Activated T-helper 9 cell treated with anti-CD3 and anti-CD28 coated beads, Interleukin-2, amount 50 U/mL, for 16 hours (primary cell): ENCODE measurements at regions not wholly inside any gene's neighbourhood (a gene's known extent, or its start where the extent isn't known, plus 50 kb on each side); places are given as distances from the start of the nearest gene placed in this dataset.

Experiments
- DNase-seq: peaks from one replicate; pipeline ENCODE4 v3.0.0-alpha.2; 2020; ENCODE audit warnings: low read depth

DNA sequence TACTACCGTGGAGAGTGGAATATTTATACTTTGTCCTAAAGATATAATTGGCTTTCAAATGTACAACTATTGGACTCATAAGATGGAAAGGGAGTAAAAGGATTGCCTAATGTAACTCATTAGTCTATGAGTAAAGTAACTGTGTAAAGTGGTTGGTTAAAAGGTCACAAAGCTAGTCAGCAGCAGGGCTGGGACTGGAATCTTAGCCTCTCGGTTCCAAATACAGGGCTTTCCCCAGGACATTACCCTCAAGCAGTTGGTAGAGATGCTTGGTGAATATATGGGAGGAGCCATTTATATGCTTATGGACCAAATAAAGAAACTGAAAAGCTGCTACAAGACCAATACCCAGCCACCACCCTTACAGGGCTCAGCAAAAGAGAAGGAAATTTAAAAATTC lies 283.7 kb downstream of the HLX start:
- no peak for DNase-seq

DNA sequence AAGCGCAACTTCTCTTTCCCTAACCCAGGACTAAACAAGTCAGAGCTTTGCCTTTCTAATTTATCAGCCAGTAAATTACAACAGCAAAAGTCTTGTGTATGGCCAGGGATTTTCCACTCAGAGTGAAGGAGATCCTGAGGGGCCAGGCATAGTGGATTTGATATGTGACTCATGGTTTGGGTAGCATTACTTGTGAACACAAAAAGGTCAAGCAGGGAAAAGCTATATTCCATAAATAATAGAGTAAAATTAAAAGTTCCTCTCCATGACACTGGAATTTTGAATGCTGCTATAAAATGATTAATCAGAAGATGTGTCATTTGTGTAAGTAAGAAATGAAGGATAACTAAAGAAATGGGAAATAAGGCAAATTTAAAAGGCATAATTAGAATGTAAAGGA lies 284.8 kb downstream of the HLX start:
- no peak for DNase-seq

DNA sequence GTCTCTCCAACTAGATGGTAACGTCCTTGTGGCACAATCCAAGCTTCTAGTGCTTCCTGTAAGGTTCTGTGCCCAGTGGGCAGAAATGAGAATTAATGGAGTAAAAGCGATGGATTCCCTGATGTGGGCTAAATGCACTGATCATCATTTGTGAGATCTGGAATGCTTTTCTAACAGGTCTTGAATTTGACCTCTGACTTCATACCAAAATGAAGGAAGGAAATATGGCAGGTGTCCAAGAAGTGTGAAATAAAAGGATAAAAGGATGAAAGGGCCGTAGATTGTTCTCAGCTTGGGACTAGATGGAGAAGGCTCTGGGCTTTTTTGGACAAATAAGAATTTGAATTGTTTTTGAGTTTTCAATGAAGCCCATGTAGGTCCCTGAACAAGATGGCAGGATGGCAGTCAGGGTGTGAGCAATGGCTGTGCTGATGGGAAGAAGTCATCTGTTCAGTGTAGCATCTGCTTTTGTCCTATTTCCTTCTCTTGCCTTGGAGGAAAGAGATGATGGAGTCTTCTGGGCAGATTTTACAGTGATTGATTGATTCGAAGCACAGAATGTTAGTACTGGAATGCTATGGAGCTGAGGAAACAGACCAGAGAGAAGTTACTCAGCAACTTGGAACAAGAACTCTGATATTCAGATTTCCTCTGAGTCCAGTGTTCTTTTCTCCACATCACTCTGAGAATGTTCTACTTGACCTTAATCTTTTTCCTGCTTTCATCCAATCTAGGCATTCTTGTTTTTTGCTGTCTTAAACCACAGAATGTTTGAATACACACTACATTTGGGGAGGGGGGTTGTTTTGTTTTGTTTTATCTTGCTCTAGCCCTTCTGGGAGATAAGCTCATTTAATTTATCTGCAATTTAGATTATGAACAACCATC lies 286.0 kb downstream of the HLX start:
- DNase-seq, result no peak

DNA sequence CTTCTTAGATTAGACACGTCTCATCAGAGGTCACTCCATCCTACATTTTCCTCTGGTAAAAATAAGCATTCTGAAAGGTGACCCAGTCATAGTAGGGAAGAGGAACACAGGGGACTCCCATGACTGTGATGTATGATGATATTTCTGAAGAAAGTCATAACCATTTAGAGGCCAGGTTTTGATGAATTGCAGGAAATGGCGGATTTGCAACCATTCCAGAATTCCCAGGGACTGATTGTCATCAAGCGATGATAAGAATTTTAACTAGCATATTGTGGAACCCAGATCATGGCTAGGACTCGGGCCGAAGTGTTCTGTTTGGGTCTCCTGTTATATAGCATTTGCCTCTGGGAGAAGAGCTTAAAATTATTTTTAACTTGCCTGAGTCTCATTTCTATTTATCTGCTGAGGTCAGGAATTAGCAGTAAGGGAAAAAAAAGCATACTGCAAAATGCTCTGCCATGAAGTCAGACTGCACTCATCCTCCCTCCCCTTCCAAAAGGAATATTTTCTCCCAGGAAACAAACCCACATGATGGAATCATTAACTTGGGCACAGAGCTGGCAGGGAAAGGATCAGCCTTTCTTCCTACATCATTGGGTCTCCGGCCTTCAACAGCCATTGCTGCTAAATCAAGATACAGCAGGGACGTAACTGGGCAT lies 286.7 kb downstream of the HLX start:
- no peak for DNase-seq

DNA sequence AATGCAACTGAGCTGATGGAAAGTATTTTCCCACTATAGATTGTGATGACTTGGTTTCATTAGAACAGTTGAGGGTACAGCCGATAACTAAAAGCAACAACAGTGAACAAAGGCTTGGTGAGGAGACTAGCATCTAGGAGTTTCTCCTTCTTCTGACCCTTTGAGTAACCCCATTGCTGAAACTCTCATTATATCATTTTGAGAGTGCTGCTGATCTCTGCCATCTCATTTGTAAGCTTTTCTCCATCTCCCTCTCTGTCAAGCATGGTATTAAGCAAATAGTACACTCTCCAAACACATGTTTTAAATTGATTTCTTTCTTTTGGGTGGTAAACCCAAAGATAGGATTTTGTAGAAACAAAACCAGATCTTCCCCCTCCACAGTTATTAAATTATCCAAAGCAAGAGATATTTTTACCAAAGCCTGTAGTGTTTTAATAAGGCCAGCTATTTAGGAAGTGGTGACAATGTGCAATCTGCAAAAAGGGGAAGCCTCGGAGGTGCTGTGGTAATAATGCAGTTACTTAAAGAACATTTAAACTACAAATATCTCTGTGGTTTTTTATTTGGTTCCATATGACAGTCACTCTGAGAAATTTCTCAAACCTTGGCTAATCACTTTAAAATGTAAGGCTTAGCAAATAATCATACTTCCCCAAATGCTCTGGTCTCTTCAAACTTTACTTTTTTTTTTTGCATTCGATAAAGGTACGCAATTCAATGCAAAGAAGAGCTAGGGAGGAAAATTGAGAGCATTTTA lies 287.5 kb downstream of the HLX start:
- DNase-seq, result no peak

DNA sequence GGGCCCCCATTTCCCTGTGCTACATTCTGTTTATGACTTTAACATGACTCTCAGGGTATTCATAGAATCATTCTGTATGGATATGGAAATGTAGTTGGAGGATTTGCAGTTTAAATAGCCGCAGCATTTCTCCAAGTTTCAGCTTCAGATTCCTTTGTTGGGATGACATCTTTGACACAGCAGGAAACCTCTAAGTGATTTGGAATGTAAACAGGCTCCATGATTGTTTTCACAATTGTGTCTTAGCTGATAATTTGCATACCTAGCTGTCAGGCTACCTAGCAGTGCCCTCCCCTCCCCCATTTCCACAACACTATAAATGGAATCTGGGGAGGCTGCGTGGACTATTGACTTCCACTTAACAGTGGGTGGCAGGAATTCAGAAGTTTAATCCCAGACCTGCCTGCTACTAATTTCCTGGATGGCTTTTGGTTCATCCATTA lies 290.2 kb downstream of the HLX start:
- DNase-seq, result no peak

DNA sequence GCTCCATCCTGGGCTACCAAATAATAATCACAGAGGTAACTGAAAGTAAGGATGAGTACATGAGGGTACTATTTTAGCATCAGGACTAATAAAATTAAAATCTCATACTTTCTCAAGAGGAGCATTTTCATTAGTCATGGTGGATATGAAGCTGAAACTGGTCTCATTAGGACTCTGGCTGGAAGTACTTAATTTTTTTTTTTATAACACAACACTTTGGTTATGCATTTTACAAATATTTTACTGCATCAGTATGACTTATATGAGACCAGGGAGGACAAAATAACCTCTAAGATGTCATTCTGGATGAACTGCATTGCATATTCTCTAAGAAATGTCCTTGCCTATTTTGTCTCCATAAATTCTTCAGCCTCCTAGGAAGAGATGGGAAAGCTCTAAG lies 290.9 kb downstream of the HLX start:
- no peak for DNase-seq

DNA sequence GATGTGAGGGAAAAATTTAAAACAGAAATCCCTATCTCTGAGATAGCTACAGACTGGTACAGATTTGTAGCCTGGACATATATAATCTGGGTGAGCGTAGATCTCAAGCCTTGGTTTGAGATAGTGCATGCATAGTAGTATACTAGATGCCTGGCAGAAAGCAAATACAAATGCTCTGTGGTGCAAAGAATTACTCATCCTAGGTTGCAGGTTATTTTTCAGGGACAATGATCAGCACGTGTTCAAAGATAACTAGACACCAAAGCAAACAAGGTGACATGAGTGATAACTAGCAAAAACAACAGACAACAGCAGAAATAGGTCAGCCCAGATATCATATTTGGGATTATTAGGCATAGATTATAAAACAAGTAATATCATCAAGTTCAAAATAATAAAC lies 292.5 kb downstream of the HLX start:
- DNase-seq, result no peak

DNA sequence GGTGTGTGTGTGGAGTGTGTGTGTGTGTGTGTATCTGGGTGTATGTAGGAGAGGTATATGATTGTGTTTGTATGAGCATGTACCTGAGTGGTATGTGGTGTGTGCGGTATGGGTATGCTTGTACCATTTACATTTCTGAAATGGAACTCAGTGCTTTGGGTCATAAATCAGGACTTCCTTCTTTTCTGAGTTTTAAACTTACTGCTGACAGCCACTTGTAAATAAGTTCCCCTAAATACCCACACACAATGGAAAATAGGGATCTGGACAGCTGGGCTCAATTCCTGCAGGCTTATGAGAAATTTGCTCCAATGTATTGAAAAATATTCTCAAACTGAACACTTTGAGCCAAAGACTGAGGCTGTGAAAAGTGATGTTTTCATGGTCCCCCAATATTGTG lies 293.6 kb downstream of the HLX start:
- no peak for DNase-seq

DNA sequence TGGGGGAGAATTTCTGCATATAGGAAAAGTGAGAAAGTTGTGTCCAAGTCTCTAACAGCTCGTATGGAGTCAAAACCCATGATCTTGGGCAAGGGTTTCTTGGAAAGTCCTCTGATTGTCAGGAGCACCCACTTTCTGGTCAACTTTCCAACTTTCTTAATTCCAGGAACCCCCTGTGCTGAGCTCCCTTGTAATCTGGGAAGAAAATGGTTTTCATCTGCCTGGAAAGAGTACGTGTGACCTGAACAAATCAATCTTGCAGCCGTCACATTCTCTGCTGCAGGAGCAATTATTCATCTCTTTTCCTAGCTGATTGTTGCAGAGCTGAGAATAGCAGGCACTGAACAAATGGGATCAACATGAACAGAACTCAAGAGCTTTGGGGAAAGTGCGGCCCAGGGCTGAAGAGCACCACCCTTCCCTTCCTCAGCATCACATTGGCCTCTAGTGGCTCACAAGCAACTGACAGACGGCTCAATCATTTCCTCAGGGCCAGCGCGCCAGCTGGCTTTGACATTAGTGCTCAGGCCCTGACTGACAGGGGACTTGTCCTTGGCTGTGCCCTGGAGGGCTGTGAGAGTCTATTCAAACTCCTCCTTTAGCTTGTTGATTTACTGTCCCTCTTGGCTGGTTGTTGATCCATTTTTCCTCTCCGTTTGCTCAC lies 295.2 kb downstream of the HLX start:
- no peak for DNase-seq

DNA sequence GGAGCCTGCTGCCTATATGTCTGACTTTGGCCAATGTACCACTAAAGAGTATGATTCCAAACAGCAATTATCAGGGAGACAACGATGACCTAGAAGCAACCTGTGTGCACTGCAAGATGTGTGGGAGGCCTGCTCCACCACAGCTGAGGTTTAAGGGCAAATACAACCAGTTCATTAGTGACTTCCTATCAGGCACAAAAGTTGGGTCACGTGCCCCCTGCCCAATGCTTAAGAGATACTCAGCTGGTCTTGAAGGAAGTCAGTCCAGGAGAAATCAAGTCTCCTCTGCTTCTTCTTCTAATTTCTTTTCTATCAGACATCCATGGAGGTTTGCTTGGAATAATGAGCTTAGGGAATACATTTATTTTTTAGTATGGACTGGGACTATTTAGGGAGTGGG lies 296.0 kb downstream of the HLX start:
- DNase-seq, result no peak

DNA sequence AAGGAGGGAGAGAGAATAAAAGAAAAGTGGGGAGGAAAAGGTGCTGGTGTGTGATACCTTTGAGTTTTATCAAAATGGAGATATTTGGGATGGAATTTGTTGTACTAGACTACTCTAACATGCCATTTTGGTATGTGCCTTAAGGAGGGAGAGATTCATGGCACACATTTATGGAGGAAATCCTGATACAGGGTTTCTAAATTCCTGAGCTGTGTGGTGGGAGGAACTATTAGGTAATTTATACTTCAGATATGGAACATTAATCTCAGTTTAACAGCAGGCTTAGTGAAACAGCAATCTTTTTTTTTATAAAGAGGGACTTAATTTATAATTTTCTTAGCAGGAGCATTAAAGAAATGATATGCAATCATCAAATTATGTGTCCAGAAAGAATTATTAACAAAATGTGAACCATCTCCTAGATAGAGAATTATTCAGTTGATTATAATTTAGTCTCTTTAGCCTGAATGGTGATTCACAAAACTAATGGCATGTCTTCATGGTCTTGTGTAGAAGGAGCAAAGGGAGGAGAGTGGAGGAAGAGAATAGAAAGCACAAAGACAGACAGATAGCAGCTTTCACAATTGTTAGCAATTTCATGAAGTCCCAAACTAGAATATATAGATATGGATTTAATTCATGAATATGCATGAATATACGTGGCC lies 301.6 kb downstream of the HLX start:
- no peak for DNase-seq

DNA sequence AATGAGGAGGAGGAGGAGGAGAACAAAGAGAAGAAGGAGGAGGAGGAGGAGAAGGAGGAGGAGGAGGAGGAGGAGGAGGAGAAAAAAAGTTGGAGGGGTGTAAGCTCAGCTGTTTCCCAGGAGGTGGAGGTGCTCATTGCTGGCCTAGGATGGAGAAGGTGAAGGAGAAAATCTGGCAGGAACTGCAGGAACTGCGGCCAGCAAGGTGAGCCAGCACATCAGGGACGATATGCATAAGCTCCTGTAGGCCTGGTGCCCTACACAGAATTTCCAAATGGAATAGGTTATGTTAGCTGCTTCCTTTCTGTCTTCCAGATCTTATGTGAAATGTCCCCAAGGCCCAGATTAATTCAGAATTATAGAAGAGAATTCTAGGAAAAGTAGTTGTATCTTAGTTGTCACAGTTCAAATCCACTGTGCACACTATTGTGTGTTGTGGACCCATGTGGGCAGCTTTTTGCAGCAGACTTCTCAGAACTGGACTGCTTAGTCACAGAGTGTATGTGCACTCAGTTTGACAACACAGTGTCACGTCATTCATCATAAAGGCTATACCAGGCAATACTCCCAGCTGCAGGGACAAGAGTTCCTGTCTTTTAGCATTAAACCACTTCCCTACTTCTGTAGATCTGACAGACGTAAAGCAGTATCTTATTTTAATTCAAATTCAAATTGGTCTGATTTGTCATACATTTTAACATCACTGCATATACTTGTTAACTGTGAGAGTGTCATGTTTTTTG lies 303.7 kb downstream of the HLX start:
- no peak for DNase-seq

DNA sequence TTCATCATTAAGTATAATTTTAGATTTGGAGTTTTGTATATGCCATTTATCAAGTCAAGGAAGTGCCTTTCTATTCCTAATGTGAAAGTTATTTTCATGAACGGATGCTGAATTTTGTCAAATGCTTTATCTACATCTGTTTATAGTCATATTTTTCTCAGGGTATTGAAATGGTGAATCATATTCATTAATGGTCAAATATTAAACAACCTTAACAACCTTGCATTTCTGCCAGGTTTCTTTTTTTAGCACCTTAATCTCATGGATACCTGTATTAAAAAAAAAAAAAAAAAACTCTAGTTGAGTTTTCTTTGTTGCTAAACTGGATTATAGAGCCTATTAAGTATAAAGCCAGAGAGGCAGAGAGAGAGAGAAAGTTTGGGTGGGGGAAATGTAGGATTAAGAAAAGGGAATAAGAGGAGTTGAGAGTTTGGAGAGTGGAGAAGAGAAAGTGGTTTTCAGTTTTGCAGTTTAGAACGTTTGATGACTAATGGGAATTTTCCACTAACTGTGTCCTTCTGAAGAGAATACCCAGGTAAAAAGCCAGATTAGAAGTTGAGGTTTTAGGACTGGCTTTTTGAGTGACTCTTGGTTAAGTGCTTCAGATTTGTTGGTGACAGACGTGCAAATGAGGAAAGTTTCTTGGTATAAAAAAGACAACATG lies 305.0 kb downstream of the HLX start:
- DNase-seq, result no peak

DNA sequence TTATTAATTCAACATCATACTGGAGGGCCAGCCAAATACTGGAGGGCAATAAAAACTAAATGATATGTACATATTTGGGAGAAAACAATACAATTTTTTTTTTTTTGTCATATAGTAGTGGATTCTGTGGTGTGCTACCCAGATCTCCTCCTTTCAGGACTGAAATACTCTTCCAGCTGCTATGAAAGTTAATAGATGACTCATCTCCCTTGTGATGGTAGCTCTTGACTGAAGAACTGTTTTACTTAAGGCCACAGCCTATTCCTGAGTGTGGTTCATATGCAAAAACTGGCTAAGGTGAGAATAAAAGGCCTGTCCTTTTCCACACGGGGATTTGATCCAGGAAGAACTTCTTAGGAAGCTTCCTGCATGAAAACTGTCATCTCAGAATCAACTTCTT lies 307.9 kb downstream of the HLX start:
- no peak for DNase-seq

DNA sequence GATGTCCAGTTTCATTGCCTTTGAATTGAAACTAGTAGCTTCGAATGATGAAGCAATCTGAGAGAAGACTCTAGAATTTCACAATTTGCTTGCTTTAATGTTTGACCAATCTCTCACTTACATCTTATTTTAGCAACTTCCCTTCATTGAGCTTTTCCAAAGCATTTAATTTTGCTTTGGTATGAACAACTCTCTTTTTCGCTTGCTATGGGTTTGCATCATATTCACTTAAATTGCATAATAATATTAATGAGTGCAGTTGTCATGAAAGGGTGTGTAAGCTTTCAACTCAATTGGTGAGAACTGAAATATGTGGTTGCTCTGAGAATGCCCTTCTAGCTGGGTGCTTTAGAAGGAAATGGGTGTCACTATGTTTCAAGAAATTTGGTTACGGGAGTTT lies 309.2 kb downstream of the HLX start:
- DNase-seq, result no peak

DNA sequence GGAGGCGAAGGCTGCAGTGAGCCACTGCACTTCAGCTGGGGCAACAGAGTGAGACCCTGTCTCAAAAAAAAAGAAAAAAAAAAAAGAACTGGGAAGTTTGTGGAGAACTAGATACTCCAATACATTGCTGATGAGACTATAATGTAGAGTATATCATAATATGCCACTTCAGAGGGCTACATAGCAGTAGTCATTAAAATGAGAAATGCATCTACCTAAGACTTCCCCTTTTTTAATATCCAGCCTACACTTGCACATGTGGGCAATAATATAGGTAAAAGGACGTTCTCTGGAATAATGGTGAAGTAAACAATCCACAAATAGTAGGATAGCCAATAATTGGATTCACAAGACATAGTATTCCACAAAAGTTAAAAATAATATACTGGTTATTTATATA lies 311.0 kb downstream of the HLX start:
- DNase-seq, result no peak

DNA sequence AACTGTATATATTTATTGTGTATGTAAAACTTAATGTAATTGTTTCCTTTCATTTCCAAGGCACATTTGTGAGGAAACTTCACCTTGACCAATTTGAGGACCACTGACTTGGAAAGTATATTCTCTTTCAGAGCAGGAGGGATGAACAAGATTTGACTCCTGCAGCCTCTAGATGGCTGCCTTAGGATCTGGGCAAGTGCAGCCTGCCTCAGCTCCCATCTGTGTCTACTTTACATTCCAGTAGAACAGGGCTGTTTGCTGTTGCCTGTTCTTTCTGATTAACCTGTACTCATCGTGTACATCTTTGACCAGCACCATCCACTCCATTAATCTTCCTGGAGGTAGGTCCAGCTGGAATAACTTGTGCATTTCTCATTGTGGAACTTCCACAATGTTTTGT lies 312.8 kb downstream of the HLX start:
- DNase-seq, result no peak

DNA sequence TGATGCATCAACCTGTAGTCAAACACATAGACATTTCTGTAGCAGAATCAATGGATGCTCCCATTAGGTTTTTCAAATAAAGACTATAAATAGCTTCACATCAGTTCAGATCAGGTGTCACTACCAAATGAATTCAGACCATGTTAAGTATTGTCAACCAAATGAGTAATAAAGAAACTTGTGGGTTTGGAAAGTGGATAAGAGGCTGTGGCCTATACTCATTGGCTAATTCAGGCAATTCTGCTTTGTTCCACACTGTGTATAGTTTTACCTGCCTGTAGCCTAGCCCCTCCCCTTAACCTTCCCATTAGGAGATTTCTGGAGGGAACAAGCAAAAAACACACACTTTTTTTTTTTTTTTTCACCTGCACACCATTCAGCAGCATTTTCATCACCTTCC lies 321.2 kb downstream of the HLX start:
- DNase-seq, result no peak

DNA sequence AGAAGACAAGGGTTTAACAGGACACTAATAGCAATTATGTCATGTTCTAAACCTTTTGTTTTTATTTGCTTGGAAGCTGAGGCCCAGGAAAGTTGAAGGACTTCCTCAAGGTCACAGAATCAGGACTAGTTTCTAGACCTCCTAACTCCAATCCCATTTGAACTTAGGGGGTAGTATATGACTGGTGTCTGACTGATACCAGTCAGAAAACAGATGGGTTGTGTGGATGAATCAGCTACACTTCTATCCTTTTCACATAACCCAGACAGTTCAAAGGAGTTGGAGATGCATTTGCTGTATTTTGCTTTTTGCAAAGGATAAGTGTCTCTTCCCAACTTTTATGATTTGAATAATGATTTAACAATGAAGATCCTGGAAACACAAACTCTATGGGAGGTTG lies 322.5 kb downstream of the HLX start:
- DNase-seq, result no peak
